RPMI8226 (cell line): ENCODE measurements at regions not wholly inside any gene's neighbourhood (a gene's known extent, or its start where the extent isn't known, plus 50 kb on each side); places are given as distances from the start of the nearest gene placed in this dataset.

ENCODE experiments used
- DNase-seq: peaks from one replicate; pipeline ENCODE4 v3.0.0-alpha.2; 2015

- DNase-seq: no peak
Observed at GRCh38 chr22:47556473-47556872, 794.0 kb downstream of the TBC1D22A start.

- DNase-seq: no peak
Observed at GRCh38 chr22:47553436-47553835, 791.0 kb downstream of the TBC1D22A start.

DNA sequence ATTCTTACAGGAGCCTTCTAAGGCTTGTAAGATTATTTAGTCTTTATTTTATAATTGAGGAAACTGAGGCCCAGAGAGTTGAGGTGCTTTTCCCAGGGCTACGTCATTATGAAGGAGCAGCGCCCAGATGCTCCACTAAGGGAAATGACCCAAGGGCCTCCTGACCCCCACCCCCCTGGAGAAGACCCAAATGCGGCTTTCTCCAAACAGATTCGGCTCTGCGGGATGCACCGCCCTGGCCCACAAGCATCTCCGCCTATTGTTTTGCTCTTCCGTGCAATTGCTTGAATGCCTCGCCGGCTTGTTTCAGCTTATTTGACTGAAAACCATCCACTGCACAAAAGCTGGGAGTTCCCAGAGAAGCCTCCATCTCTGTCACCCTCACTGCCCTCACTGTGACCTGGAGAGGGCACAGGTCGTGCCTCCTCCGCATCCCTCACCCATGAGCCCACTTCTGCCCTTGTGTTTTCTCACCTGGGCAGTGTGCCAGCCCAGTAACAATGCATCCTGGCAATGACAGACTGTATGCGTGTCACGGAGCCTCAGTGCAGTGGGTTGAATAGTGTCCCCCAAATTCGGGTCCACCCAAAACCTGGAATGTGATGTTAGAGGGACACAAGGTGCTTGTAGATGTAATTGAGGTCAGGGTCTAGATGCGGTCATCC is 790.2 kb downstream of the TBC1D22A start:
- peak; percentile 37 for DNase-seq

GRCh38 chr22:47552024-47552423 is 789.6 kb downstream of the TBC1D22A start:
- no peak for DNase-seq

DNA sequence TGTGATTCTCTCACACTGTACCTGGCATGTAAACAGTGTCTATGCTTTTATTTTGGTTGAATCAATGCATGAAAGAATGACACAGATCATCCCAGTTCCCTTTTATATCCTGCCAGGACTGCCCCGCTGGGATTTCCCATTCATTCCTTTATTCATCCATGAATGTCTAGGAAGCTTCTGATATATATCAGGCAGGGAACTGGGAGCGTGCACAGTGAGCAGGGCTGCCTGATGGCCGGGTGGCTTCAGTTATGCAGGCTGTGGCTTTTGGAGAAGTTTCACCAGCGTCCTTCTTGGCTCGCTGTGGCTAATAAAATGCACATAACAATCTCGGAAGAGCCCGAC is 789.0 kb downstream of the TBC1D22A start:
- no peak for DNase-seq

GRCh38 chr22:47550524-47551430 is 788.3 kb downstream of the TBC1D22A start:
- no peak for DNase-seq

GRCh38 chr22:47549741-47550340 is 787.4 kb downstream of the TBC1D22A start:
- no peak for DNase-seq

DNA sequence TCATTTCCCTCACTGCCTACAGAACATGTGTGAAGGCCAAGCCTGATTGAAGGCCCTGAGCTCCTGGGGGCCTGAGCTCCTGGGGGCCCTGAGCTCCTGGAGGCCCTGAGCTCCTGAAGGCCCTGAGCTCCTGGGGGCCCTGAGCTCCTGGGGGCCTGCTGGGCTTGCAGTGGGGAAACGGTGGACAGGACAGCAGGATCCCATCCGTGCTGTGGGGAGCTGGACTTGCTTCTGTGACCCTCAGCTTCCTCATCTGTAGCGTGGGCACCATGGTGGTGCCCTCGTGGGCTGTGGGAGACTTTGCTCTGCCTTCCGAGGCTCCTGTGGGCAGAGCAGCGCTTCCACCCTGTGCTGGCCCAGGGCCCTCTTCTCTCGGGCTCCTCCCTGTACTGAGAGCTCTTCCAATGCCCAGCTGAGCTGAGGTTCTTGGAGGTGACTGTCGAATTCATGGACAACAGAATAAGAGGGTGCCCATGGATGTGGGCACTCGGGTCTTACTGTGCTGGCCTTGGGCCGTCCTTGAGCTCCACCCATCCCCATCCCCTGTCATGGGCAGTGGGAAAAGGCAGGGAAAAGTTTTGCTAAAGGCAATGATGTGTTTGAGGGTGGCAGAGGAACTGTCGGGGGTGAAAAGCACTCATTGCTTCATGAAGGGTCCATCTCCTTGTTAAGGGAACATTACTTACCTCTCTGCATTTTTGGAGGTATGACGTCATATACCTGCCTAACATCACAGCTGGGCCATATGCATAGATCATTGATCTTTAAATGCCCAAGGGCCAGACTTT is 786.7 kb downstream of the TBC1D22A start:
- DNase-seq: no peak

- no peak for DNase-seq
Observed at GRCh38 chr22:47547881-47548650, 785.6 kb downstream of the TBC1D22A start.

DNA sequence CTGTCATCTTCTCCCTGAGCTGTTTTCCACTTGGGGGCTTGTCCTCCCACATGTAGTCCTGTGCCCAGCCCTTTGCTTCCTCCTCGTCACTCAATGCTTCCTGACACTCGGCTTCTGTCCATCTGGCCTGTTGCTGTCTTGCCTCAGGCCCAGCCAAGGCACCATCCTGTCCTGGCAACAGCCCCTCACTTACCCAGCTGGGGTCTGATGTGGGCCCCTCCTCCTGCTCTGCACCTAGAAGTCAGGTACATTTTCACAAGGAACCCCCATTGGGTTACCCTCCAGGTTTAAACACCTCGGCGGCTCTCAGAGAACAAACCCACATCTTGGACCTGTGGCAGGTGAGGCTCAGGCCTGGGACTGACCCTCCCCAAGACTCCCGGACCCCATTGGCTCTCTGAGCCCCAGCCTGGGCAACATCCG is 784.8 kb downstream of the TBC1D22A start:
- no peak for DNase-seq

DNA sequence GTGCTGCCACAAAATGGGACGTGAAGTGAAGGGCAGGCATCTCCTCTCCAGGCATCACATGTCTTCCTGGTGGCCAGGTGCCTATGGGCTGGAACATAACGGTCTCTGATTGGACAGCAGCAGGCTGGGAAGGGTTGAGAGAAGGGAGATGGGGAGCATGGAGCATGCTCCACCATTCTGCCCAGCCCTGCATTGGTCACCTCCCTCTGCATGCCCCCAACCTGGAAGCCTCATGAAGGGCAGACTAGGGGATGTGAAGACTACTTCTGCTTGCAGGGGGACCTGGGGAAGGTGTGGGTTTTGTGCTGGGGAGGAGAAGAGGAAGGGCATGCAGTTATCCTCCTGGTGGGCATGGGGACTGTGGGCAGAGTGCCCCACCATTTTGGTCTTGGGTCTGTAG is 782.2 kb downstream of the TBC1D22A start:
- DNase-seq: no peak

- DNase-seq: no peak
Observed at GRCh38 chr22:47543447-47543846, 781.0 kb downstream of the TBC1D22A start.

GRCh38 chr22:47540011-47540410 is 777.6 kb downstream of the TBC1D22A start:
- DNase-seq: no peak

- no peak for DNase-seq
Observed at GRCh38 chr22:47539374-47539773, 776.9 kb downstream of the TBC1D22A start.

DNA sequence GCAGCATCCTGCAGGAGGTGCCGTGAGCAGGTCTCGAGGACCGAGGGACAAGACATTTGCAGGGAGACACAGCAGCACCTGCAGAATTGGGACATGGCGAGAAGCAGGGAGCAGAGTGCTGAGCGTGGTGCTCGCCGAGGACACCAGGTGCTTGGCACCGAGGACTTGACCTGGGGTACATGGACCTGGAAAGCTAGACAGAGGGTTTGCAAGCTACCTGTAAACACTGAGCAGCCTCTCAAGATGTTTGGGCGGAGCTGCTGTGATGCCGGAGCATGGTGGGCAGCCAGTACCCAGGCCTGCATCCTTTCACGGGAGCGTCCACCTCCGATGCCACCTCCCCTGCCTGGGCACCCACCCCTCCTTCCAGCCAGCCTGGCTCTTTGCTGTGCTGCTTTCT is 773.2 kb downstream of the TBC1D22A start:
- no peak for DNase-seq

- no peak for DNase-seq
Observed at GRCh38 chr22:47534804-47535410, 772.5 kb downstream of the TBC1D22A start.

DNA sequence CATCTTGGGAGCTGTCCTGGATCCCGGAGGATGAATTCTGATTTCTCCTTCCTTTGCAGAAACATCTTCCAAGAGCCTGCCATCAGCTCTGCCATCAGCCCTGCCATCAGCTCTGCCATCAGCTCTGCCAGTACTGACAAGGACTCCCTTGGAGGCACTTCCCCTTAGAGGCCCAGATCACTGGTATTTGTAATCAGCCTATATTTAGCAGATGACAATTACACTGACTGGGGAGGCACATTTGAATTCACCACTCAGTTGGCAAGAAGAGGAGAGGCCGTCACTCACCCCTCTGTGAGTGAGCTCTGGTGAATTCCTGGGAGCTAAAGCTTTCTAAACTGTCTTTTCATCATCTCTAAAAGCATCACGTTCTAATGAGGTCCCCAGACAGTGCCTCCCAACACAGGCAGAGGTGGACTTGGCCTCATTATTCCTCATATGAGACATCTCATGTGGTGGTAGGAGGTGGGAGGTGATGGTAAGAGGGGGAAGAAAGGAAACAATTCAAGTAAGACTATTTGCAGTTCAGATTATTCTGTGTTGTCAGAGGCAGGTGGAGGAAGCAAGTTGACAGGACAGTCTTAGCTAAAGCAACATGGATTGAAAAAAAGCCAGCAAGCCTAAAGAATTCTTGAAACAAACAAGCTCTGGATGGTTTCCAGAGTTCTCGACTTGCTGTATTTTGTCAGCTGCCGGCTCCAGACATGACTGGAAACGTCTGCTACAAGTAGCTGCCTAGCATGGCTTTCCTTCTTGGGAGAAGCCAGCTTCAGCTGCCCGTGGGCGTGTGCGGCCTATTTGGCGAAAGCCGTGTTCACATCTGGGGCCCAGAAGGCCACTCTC is 771.7 kb downstream of the TBC1D22A start:
- DNase-seq: no peak

DNA sequence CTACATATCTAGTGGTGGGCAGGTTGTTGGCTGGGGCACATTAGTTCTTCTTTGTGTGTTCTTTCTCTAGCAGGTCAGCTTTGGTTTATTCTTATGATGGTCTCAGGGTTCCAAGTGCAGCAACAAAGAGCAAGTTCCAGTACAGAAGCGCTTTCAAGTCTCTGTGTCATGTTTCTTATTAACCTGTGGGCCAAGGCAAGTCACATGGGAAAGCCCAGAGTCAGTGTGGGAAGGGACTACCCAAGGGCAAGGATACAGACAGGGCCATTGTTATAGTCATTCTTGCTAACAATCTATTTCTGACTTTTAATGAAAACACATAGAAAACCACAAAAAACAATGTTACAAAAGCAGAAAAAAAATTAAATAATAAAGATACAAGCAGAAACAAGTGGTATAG is 754.6 kb downstream of the TBC1D22A start:
- no peak for DNase-seq

GRCh38 chr22:47515384-47516125 is 753.1 kb downstream of the TBC1D22A start:
- DNase-seq: peak; percentile 15

DNA sequence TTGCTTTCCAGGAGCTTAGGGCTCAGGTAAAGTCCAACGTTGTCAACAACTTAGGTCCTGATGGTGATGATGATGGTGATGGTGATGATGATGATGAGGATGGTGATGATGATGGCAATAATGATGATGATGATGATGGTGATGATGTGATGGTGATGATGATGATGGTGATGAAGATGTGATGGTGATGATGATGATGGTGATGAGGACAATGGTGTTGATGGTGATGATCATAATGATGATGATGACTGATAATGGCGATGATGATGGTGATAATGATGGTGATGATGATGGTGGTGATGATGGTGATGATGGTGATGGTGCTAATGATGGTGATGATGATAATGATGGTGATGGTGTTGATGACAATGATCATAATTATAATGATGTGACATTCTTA is 750.2 kb downstream of the TBC1D22A start:
- no peak for DNase-seq
